ENCODE measurements at regions not wholly inside any gene's neighbourhood (a gene's known extent, or its start where the extent isn't known, plus 50 kb on each side); places are given as distances from the start of the nearest gene placed in this dataset.

- no peak for TF ChIP-seq CTCF (IDR thresholded peaks at IDR 0.05)
- peaks cover 0 to under 1% (median 0%) of the 10 kb centered on the region in 9 donors for H3K4me1 ChIP-seq
- H3K27me3 ChIP-seq = no peaks in the 10 kb centered on the region
- peak in 4 of 8 donors; percentile 55 to 82 (median 64) for ATAC-seq
- 50 to 55% methylated on average over 9 of the region's 9 CpGs for WGBS, 2 donors
- DNase-seq = no peak
- intact Hi-C loops (cut with DNase I) = no loop called here
- H3K4me3 ChIP-seq = no peak overlapping the region
- H3K9me3 ChIP-seq = peaks cover 0 to 3% (median 0%) of the 10 kb centered on the region in 11 donors
- no peaks in the 10 kb centered on the region for H3K36me3 ChIP-seq
- H3K27ac ChIP-seq = peak overlapping the region in 2 of 10 donors; percentile 43 to 52
Observed at GRCh38 chr4:151998723-151999122, 237.9 kb upstream of the GATB start.

DNA sequence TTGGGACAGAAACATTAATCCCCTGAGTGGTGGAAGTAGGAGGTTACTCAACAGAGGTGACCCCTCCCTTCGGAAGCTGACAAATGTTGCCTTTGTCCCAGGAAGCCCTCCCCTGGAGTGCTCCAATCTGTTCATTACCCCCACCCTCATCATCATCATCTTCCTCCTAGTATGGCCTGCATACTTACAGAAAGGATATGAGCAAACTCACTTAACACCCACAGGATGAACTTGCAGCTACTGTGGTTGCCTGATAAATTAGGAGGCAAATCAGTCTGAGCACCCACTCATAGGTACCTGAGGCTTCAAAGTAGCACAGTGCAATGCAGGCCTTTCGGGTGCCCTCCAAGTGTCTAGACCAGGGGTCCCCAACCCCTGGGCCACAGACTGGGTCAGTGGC is 236.7 kb upstream of the GATB start:
- intact Hi-C loops (cut with DNase I) = no loop called here
- H3K9me3 ChIP-seq = peaks cover 0 to 3% (median 0%) of the 10 kb centered on the region in 11 donors
- H3K4me1 ChIP-seq = peaks cover 0 to 7% (median under 1%) of the 10 kb centered on the region in 9 donors
- no peak for TF ChIP-seq CTCF (IDR thresholded peaks at IDR 0.05)
- DNase-seq (no peak), ATAC-seq (no peak)
- H3K4me3 ChIP-seq = no peak overlapping the region
- H3K36me3 ChIP-seq = no peaks in the 10 kb centered on the region
- H3K27me3 ChIP-seq = no peaks in the 10 kb centered on the region
- WGBS, 2 donors = 86 to 91% methylated on average over 2 of the region's 2 CpGs
- H3K27ac ChIP-seq = no peak overlapping the region

DNA sequence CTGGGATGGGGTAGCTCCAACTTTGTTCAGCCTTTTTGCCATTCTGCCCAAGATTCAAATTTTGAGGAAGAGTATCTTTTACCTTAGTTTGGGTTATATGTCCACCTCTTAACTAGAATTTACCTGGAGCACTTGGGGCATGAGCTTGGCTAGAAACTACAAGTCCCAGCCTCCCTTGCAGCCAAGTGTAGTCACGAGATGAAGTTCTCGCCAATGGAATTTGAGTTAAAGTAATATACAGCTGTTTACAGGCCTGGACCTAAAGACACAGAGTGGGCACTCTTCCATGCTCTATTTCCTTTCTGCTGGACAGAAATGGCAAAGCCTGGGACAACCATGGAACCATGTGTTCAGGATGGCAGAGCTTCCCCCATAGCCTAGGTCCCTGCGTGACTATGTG is 233.6 kb upstream of the GATB start:
- H3K27me3 ChIP-seq = no peaks in the 10 kb centered on the region
- peaks cover 0 to 3% (median 0%) of the 10 kb centered on the region in 11 donors for H3K9me3 ChIP-seq
- H3K4me3 ChIP-seq = no peak overlapping the region
- no peak overlapping the region for H3K27ac ChIP-seq
- no peak for TF ChIP-seq CTCF (IDR thresholded peaks at IDR 0.05)
- ATAC-seq (no peak), DNase-seq (no peak)
- no peaks in the 10 kb centered on the region for H3K36me3 ChIP-seq
- intact Hi-C loops (cut with DNase I) = loop anchor here in 1 of 10 donors (1.0 kb wide), 1 partner anchor 8 kb away; no protein-coding TSS in a partner anchor
- WGBS, 2 donors = 92 to 94% methylated on average over 3 of the region's 3 CpGs
- peaks cover 0 to 24% (median 9%) of the 10 kb centered on the region in 9 donors for H3K4me1 ChIP-seq

GRCh38 chr4:151993521-151993920 is 232.7 kb upstream of the GATB start:
- no peak overlapping the region for H3K4me3 ChIP-seq
- no peak for TF ChIP-seq CTCF (IDR thresholded peaks at IDR 0.05)
- DNase-seq = no peak
- ATAC-seq = no peak
- H3K4me1 ChIP-seq = peaks cover 0 to 24% (median 9%) of the 10 kb centered on the region in 9 donors
- no peaks in the 10 kb centered on the region for H3K36me3 ChIP-seq
- intact Hi-C loops (cut with DNase I) = no loop called here
- WGBS, 2 donors = 72 to 73% methylated on average over 8 of the region's 8 CpGs
- H3K27me3 ChIP-seq = no peaks in the 10 kb centered on the region
- no peak overlapping the region for H3K27ac ChIP-seq
- H3K9me3 ChIP-seq = peaks cover 0 to 3% (median 0%) of the 10 kb centered on the region in 11 donors

All from heart right ventricle (tissue), 16 donors.